ENCODE measurements at regions not wholly inside any gene's neighbourhood (a gene's known extent, or its start where the extent isn't known, plus 50 kb on each side); places are given as distances from the start of the nearest gene placed in this dataset.
"Not testable (repeated sequence)": the region's sequence is repeated elsewhere in the genome, so short reads cannot be mapped to it uniquely, and the experiment has no call there.

DNA sequence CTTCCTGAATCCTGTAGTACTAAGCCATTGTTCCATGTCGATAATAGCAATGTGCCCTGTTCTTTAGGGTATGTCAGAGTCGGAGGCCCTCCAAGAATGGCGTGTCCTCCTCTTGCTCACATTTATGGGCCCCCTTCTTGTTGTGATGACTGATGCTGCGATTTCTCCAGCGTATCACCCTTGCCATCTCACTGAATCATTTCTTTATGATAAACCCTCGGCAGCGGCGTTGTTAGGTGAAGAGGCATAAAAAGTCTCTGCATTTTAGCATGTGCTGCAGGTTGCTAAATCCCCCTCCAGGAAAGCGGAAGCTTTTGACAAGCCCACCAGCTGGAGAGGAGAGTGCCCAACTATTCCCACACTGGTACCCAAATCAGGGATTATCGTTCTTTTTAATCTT lies 1045.3 kb downstream of the BRD1 start:
- DNase-seq, result no peak

DNA sequence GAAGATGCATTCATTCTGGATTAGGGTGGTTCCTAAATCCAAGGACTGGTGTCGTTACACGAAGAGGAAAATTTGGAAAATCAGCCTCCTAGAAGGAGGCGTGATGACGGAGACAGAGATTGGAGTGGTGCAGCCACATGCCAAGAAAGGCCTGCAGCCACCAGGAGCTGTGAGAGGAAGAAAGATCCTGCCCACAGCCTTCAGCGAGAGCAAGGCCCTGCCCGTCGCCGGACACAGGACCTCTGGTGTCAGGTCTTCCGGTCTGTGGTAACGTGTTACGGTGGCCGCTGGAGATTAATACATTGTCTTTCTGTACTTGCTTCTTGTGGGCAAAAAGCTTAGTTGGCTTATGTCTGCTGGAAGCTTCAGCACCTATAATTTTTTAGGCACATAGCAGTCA lies 1045.8 kb downstream of the BRD1 start:
- no peak for DNase-seq

DNA sequence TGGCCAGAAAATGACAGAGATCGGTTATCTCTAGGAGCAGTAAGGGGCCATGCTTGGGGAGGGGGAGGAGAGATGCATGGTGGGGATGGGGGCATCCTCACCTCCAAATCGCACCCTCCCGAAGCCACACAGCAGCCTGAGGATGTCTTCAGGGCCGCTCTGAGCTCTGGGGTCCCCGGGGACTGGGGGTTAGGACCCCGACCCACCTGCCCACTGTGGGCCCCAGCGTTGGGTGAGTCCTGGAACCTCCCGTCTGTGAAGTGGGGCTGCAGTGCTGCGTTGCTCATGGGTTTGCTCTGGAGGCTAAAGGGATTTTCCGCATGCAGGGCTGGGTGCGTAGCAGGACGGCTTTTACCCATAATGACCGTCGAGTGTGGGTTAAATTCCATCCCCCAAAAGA lies 1046.3 kb downstream of the BRD1 start:
- no peak for DNase-seq

- no peak for DNase-seq
Measured at GRCh38 chr22:48780597-48781277, 1046.9 kb downstream of the BRD1 start.

- no peak for DNase-seq
Measured at GRCh38 chr22:48779661-48780596, 1047.7 kb downstream of the BRD1 start.

GRCh38 chr22:48779211-48779643 lies 1048.4 kb downstream of the BRD1 start:
- DNase-seq, result no peak

- DNase-seq, result no peak
Measured at GRCh38 chr22:48778308-48779195, 1049.1 kb downstream of the BRD1 start.

GRCh38 chr22:48772286-48772907 lies 1055.3 kb downstream of the BRD1 start:
- no peak for DNase-seq

DNA sequence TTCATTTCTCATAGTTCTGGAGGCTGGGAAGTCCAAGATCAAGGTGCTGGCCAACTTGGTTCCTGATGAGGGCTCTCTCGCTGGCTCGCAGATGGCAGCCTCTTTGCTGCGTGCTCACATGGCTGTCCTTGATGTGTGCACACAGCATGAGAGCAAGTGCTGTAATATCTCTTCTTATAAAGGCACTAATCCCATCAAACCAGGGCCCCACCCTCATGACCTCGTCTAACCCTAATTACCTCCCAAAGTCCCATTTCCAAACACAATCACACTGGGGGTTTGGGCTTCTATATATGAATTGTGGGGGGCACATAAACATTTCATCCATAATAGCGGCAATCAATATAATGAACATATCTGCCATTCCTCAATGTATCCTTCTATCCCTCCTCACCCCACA lies 1062.1 kb downstream of the BRD1 start:
- no peak for DNase-seq

- DNase-seq, result no peak
Measured at GRCh38 chr22:48761546-48761945, 1066.1 kb downstream of the BRD1 start.

GRCh38 chr22:48760481-48761390 lies 1066.9 kb downstream of the BRD1 start:
- DNase-seq, result no peak

DNA sequence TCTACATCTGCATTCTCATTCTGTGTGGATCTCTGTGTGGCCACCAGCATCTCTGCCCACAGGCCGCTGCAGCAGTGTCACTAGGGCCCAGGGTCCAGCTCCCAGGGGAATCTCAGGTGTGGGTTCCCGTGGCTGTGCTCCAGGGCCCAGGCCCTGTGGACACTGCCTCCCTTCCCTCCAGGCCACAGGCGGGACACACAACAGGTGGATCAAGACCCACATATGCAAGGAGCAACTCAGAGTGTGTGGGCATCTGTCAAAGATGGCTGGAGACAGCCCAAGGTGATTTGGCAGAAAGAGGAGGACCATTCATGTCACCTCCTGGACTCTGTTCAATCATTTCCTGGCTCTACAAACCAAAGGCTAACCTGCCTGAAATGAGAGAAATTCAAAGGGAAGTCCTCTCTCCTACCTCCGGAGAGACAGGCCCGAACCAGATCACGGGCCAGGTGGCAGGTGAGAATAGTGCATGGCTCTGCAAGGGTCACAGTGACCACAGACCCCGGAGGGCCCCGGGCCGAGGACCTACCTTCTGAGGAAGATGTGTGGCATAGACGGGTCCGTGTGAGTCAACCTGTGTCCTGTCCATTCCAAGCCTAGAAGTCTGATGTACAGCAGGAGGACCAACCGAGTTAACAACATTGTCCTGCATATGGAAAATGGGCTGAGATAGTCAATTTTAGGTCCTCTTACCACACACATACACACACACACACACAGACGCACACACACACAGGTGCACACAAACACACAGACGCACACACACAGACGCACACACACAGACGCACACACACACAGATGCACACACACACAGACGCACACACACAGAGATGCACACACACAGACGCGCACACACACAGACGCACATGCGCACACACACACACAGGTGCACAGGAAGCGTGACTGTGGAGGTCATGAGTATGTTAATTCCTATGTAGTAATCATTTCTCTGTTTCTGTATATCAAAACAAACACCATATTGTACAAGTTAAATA lies 1068.5 kb downstream of the BRD1 start:
- DNase-seq, result no peak

- no peak for DNase-seq
Measured at GRCh38 chr22:48757985-48758561, 1069.6 kb downstream of the BRD1 start.

DNA sequence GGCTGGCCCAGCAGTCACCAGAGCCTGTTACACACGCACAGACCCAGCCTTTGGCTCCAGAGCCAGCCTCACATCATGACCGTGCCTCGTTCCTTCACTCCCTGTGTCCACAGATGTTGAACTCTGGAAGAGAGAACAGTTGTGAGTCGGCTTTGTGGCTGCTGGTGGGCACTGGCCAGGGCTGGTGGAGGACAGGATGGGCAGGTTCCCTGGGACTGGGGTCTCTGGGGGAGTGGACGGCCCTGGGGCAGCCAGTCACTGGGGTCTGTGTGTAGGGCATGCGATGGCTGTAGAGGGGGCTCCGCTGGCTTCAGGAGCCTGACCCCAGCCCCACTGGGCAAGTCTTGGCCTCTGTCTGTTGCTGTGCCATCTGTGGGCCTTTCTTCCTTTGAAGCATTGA lies 1070.1 kb downstream of the BRD1 start:
- no peak for DNase-seq

GRCh38 chr22:48757135-48757534 lies 1070.5 kb downstream of the BRD1 start:
- DNase-seq, result not testable (repeated sequence)

GRCh38 chr22:48756146-48757111 lies 1071.2 kb downstream of the BRD1 start:
- no peak for DNase-seq

DNA sequence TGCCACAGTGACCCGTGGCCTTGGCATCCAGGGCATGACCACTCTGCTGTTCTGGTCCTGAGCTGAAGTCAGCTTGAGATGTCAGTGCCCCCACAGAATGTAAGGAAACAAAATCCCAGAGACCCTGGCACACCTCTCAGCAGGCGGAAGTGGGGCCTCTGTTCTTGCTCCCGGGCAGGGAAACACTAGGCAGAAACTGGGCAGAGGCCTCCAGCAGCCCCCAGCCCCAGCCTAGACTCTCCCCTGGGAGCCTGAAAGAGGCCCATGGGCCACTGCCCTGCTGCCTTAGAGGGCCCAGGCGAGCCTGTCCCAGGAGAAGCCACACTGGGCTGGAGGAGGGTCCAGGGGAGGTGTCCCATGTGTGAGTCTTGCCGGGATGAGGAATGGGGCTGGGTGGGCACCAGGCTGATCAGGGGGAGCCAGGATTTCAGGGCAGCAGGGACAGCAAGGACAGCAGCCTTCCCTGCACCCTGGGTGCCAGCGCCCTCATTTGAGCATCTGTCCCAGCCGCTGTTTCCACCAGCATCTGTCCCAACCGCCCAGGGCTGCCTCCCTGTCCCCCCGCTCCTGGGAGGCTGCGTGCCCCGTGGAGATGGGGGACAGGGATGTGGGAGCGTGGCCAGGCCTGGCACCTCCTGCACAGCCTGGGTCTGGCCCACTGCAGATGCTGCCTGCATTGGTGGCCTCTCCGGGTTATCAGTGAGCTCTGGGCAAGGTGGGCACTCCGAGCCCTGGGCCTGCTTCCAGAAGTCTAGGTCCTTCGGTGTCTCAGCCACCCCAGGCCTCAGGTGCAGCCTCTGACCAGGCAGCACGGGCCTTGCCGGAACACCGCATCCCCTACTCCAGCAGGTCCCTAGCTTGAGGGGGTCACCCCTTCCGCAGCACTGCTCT lies 1072.4 kb downstream of the BRD1 start:
- no peak for DNase-seq
